ENCODE measurements at regions not wholly inside any gene's neighbourhood (a gene's known extent, or its start where the extent isn't known, plus 50 kb on each side); places are given as distances from the start of the nearest gene placed in this dataset.
"Not testable (repeated sequence)": the region's sequence is repeated elsewhere in the genome, so short reads cannot be mapped to it uniquely, and the experiment has no call there.

- Histone ChIP-seq H3K4me1 (no peaks in the 10 kb centered on the region), H3K27ac (no peak overlapping the region), H3K36me3 (no peaks in the 10 kb centered on the region), H3K9me3 (no peaks in the 10 kb centered on the region), H3K4me3 (no peak overlapping the region), H3K27me3 (no peaks in the 10 kb centered on the region)
- no peak for TF ChIP-seq POLR2AphosphoS5 (IDR thresholded peaks at IDR 0.05)
- no peak for TF ChIP-seq EP300 (IDR thresholded peaks at IDR 0.05)
- no peak for DNase-seq
- 63 to 92% (median 88%) methylated on average over 1 of the region's 1 CpG for WGBS, 5 donors
- intact Hi-C loops (cut with DNase I; ENCODE audit: low total_unique reads): no loop called here
These were observed 242.1 kb downstream of the GJA1 start for GRCh38 chr6:121677571-121677970.

- Histone ChIP-seq H3K36me3 (no peaks in the 10 kb centered on the region), H3K27me3 (no peaks in the 10 kb centered on the region), H3K9me3 (no peaks in the 10 kb centered on the region), H3K4me1 (no peaks in the 10 kb centered on the region), H3K4me3 (no peak overlapping the region), H3K27ac (no peak overlapping the region)
- TF ChIP-seq POLR2AphosphoS5 (IDR thresholded peaks at IDR 0.05) (no peak), CTCF (IDR thresholded peaks at IDR 0.05) (no peak), EP300 (IDR thresholded peaks at IDR 0.05) (no peak), POLR2A (IDR thresholded peaks at IDR 0.05) (no peak)
- intact Hi-C loops (cut with DNase I; ENCODE audit: low total_unique reads): no loop called here
- 88 to 98% (median 95%) methylated on average over 1 of the region's 1 CpG for whole genome bisulfite sequencing, 5 donors
- no peak for DNase-seq
These were observed 242.8 kb downstream of the GJA1 start for GRCh38 chr6:121678245-121678644.

GRCh38 chr6:121680058-121680457 is 244.6 kb downstream of the GJA1 start:
- Histone ChIP-seq H3K9me3 (no peaks in the 10 kb centered on the region), H3K4me3 (no peak overlapping the region), H3K27me3 (no peaks in the 10 kb centered on the region), H3K36me3 (no peaks in the 10 kb centered on the region), H3K4me1 (no peaks in the 10 kb centered on the region), H3K27ac (no peak overlapping the region)
- WGBS, 5 donors: 74 to 85% (median 79%) methylated on average over 9 of the region's 9 CpGs
- TF ChIP-seq POLR2A (IDR thresholded peaks at IDR 0.05) (no peak), EP300 (IDR thresholded peaks at IDR 0.05) (no peak), POLR2AphosphoS5 (IDR thresholded peaks at IDR 0.05) (no peak), CTCF (IDR thresholded peaks at IDR 0.05) (no peak)
- intact Hi-C loops (cut with DNase I; ENCODE audit: low total_unique reads): no loop called here
- DNase-seq: no peak

GRCh38 chr6:121682666-121683065 is 247.2 kb downstream of the GJA1 start:
- Histone ChIP-seq H3K36me3 (no peaks in the 10 kb centered on the region), H3K27me3 (no peaks in the 10 kb centered on the region), H3K9me3 (no peaks in the 10 kb centered on the region), H3K4me3 (no peak overlapping the region), H3K4me1 (no peaks in the 10 kb centered on the region), H3K27ac (no peak overlapping the region)
- TF ChIP-seq CTCF (IDR thresholded peaks at IDR 0.05) (no peak), POLR2A (IDR thresholded peaks at IDR 0.05) (no peak), EP300 (IDR thresholded peaks at IDR 0.05) (no peak), POLR2AphosphoS5 (IDR thresholded peaks at IDR 0.05) (no peak)
- 94 to 98% (median 97%) methylated on average over 24 to 25 of the region's 25 CpGs for WGBS, 5 donors
- no peak for DNase-seq
- intact Hi-C loops (cut with DNase I; ENCODE audit: low total_unique reads): no loop called here

- WGBS, 5 donors: 83 to 94% (median 90%) methylated on average over 10 of the region's 10 CpGs
- intact Hi-C loops (cut with DNase I; ENCODE audit: low total_unique reads): not testable (repeated sequence)
These were observed 250.4 kb downstream of the GJA1 start for GRCh38 chr6:121685806-121686205.

More at GRCh38 chr6:121685806-121686205, 250.4 kb downstream of the GJA1 start:
- H3K9me3 ChIP-seq, H3K4me3 ChIP-seq, H3K27me3 ChIP-seq, H3K4me1 ChIP-seq, H3K27ac ChIP-seq, DNase-seq, H3K36me3 ChIP-seq: not testable (repeated sequence)

All from stomach (tissue), 8 donors.